GM19240 (cell line): ENCODE measurements at regions not wholly inside any gene's neighbourhood (a gene's known extent, or its start where the extent isn't known, plus 50 kb on each side); places are given as distances from the start of the nearest gene placed in this dataset.
"Not testable (repeated sequence)": the region's sequence is repeated elsewhere in the genome, so short reads cannot be mapped to it uniquely, and the experiment has no call there.

Experiments used
- DNase-seq: peaks from one replicate; pipeline ENCODE4 v3.0.0; 2011; ENCODE audit warnings: low spot score; ENCODE audit not compliant: insufficient read length

DNA sequence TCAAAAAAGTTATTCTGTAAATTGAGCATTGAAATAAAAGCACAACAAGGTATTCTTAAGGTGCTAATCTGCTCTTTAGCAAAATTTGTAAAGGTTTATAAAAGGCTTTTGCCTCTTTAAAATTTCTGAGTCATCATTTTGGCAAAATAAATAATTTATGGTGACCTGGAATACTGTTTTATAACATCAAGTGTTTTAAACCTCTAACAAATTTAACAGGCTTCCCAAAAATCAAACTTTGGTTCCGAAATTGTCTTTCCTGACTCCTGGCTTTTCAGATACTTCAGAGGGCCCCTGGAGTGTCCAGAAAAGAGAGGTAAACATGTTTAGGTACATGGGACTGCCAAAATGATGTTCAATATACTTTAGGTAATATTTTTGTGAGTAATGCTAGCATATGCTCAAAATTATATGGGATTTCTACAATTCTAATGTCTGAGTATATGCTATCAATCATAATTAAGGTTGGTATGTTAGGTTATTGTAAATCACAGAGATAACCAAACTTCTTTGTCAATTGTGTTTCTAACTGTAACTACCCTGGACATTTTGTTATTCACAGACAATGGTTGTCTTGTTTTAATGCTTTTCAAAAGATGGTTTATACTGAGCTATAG is 160.3 kb upstream of the OLIG3 start:
- DNase-seq, result no peak

DNA sequence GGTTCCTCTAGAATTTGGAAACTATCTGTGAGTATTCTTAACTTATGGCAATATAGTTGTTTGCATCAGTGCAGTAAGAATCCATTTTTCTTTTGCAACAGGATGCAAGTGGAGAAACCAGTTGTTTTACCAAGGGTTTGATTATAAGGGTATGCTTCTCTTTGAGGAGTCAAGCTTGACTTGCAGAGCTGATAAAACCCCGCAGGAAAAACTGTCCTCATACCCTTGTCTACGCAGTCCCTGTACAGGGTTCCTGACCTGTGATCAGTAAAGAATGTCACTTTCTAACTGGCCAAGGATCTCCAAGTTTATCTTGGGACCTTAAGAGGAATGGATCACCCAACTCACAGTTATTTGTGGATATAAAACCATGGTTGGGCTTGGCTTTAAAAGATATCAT is 161.1 kb upstream of the OLIG3 start:
- no peak for DNase-seq

DNA sequence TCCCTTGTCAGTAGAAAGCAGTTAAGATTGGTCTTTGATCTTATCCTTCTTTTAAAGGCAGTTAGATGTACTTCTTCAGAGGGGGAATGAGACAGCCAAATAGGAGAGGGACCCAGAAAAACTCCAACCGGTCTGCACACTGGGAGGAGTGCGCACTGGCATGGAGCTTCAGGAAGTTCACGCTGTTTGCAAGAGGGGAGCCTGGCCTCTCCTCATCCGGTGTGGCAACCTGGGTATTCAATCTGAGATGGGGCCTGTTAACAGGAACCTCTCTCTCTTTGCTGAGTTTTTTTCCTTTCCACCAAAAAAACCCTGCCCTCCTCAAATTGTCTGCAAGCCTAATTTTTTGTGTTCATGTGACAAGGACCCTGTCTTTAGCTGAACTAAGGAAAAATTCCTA is 162.5 kb upstream of the OLIG3 start:
- no peak for DNase-seq

DNA sequence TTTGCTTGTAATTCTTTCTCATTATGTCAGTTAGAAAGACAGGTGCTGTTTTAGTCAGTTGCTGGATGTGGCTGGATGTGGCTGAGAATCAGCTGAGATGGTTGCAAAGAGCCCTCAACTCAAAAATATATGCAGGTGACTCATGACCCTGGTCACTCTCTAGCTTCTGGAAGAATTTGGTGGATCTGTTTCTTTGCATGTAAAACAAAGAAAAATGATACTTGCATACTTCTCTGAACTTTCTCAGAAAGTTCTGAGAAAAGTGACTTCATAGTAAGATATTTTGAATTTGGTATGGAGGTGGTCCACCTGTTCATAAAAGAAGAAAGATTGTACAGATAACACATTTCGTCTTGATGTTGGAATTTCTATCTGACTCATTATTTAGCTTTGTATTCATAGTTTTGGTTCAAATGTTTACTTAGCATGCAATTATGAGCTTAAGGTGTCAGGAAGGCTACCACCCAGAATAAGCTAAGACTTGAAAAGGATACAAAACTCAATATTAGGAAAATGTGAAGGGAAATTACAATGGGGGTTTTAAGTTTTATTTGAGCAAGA is 163.2 kb upstream of the OLIG3 start:
- DNase-seq, result no peak

DNA sequence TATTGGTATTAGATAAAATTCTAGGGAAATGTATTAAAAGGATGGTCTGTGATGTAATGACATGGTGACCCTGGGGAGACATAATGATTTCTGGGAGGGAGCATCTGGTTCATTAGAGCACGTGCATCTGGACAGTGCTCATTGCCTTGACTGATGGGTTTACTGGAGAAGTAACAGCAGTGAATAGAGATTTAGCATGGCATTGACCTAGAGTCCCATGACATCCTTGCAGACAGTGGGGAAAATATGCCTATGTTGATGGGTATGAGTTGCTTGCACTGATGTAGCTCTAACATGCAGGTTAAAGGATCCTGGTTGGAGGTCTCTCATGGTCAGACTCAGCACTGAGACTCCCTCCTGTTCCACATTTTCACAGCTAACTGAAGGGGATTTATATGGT is 164.1 kb upstream of the OLIG3 start:
- DNase-seq, result no peak

DNA sequence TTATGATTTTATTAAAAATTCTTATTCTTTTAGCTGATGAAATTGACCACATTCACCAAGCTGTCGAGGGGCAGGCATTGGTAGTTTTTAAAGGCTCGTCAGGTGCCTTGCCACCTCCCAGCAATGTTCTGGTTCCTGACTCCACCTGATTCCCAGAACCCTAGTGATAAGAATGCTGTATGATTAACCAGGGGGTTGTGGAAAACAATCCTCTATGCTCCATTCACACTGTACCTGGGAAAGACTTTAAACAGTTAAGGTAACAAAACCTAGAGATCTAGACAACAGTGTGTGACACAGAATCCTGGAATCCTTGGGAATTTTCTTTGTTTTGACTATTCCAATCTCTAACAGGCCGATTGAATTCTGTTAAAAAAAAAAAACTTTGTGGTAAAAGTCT is 165.7 kb upstream of the OLIG3 start:
- no peak for DNase-seq

DNA sequence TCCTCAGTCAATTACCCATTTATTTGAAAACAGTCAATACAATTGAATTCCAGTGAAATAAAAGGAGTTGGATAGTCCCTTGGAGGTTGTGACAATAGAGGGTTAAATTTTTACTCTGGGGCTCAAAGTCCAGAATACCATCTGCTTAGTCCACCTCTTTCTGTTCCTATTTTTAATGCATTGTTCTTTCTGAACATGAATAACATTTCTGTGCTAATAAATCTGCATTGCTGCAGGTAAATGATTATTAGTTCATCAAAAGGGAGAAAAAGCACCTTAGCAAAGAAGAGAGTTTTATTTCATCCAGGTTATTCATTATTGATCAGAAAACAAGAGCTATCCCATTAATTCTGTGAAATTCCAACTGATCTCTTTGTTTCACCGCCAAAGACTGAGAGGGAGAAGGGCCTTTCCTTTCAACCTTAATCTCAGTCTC is 166.1 kb upstream of the OLIG3 start:
- no peak for DNase-seq

DNA sequence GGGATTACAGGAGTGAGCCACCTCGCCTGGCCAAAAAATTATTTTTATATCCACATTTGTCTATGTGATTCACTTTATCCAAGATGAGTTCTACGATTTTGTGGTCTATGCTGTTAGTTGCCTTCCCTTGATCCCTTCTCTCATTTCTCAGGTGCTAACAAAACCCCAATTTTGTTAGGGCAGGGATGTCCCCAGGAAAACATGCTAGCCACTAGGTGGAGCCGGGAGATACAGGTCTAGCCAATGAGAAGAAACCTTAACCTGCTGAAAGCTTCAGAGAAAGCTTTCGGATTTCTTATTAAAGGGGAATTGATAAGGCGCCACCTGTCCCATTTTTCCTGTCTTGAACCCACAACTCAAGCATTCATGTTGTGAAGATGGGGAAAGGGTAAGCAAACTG is 167.4 kb upstream of the OLIG3 start:
- no peak for DNase-seq

DNA sequence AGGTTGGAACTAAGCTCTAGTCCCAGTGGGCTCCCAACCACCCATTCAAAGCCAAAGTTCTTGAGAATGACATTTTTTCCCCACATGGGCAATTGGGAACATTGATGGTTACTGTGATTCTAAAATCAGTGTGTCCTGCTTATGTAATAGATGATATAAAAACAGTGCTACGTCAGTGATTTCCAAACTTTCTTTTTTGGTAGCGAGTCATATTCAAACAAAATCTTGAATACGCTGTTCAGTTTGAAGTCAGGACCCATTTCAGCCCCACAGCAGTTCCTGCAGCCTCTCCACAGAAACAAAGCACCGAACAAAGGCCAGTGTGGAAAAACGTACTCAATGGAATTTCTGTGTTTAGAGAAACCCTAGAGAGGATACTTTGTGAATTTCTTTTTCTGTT is 170.0 kb upstream of the OLIG3 start:
- no peak for DNase-seq

DNA sequence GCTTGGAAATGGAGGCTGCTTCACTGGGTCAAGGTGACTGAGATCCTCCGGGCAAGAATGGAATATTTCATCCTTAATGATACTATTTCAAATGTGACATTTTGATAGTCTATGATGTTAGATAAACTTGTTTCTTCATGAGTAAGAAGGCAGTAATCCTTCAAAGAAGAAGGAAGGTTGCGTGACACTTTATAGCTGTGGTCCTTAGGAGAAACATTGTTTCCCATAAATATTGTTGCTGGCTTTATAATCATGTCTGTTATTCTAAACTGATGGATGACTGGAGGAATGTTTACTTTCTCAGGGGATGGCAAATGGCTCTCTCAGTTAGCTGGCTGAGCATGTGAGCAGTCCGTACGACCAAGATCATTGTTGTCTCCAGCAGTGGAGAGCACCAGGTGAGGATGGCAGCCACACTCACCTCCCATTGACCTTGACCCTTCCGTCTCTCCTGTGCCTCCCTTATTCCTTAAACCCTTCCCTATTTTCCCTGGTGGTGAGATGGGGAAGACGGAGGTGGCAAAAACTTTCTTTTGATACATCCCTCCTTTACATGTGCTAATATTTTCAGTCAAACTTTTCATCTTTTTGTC is 171.2 kb upstream of the OLIG3 start:
- DNase-seq, result no peak

DNA sequence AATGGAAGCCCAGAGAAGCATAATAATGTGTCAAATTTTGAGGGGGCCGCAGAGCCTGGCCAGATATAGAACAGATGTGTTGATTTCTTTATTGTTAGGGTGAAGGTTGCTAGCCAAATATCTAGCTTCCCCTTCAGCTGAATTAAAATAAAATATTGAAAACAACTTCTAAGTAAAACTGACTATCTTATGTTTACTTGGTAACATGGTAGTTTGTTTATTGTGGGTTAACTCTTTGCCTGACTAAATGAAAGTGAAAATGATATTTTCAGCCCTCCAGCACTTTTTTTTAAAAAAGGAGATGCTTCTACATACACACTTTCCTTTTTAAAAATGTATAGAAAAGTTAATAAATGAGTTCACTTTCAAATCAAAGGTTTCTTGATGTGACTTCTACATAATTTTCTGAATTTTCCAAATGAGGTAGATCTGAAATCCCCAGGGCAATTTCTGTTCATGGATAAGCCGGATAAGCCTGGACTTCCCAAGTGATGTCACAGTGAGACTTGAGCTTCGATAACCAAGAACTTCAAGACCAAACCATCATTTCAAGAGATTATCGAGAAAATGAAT is 172.1 kb upstream of the OLIG3 start:
- no peak for DNase-seq

DNA sequence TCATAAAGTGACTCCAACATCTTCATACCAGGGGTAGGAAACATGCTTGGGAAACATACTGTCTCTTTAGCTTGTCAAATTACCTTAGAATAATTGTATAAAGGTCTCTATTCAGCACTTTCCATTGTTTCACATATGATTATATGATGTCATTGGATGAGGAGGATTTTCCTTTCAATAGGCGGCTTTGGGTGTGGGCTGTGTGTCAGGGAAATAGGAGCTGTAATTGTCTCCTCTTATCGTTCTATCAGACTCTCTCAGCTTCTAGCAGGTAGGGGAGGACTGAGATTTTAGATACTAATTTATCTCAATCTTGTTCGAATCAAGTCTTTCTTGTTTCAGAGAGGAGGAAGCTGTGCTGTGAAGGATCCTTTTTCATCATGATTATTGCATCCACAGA is 179.4 kb upstream of the OLIG3 start:
- DNase-seq, result no peak

DNA sequence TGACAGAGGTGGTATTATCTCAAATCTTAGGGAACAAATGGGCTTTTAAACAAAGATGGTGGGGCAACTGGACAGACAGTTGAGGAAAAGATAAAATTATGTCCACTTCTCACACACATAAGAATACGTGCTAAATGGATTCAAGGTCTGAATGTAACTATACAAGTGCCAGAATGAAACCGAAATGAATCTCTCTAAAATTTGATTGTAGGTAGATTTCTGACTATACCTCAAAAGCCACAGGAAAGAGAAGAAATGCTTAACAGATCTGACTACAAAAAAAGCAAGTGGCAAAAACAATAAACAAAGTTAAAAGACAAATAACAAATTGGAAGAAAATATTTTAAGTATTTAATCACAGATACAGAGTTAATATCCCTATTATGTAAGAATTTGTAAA is 182.7 kb upstream of the OLIG3 start:
- DNase-seq, result no peak

DNA sequence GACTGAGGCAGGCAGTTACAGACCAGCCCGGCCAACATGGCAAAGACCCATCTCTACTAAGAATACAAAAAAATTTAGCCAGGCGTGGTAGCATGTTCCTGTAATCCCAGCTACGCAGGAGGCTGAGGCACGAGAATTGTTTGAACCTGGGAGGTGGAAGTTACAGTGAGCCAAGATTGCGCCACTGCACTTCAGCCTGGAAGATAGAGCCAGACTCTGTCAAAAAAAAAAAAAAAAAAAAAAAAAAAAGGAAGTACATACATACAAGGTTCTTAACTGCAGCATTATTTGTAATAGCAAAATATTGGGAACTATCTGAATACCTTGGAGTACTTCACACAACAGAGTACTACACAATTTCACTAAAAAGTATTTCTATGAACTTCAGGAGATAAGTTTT is 183.5 kb upstream of the OLIG3 start:
- DNase-seq, result no peak

DNA sequence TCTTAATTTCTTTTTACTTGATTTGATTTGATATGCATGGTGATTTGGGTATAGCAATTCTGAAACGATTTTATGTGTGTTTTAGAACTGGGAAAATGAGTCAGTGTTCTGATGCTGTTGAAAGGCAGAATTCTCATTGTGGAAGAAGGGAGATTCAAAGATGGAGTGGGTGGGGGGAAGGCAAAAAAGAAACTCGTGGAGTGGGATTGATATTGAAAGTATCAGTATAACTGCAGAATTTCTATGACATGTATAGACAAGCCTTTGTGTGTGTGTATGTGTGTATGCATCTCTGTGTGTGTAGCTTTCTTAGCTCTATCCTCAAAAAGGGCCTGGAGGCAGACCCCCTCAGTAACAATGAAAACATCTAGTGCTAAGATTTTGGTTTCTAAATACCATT is 184.3 kb upstream of the OLIG3 start:
- no peak for DNase-seq

DNA sequence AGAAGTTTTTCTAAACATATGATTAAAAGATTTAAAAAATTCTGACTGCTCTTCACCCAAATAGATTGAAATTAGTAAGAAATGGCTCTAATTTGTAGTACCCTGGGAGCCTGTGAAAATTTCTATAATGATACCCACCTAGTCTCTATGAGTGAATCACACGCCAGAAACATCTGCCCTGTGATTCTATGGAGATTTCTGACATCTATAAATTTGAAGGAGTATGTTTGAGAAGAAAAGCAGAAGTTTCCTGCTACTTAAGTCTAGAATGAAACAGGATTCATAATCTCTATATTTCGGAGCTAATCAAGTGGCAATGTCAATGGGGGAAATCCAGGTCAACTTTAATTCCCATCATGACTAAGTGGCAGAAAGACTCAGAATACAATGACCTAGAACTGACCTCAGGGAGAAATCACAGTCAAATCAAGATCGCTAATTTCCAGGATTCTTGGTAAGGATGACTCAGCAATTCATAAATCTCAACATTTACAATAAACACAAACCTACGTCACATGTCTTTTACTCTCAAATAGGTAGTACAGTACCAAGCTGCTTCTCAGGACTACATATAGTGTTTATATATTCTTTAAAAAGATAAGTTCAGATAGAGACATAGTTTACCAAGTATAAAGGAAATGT is 186.2 kb upstream of the TNFAIP3 start:
- DNase-seq, result no peak

DNA sequence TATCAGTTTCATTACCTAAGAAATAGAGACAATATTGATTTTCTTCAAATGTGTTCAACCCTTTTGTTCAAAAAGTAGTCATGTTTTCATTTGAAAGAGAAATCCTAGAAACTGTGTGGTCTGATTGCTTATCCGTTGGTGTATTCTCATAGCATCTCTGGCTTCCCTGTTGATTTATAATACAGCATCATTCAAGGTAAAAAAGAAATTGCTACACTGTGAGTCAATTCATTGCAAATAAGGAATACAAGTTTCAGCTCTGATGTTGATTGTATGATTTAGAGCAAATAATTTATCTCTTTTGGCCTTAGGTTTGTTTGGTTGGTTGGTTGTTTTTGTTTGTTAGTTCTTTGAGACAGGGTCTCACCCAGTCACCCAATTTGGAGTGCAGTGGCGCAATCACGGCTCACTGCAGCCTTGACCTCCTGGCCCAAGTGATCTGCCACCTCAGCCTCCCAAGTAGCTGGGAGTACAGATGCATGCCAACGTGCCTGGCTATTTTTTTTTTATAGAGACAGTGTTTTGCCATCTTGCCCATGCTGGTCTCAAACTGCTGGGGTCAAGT is 185.5 kb upstream of the TNFAIP3 start:
- no peak for DNase-seq

DNA sequence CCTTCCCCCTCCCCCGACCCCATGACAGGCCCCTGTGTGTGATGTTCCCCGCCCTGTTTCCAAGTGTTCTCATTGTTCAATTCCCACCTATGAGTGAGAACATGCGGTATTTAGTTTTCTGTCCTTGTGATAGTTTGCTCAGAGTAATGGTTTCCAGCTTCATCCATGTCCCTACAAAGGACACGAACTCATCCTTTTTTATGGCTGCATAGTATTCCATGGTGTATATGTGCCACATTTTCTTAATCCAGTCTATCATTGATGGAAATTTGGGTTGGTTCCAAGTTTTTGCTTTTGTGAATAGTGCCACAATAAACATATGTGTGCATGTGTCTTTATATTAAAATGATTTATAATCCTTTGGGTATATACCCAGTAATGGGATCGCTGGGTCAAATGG is 184.4 kb upstream of the TNFAIP3 start:
- not testable (repeated sequence) for DNase-seq

DNA sequence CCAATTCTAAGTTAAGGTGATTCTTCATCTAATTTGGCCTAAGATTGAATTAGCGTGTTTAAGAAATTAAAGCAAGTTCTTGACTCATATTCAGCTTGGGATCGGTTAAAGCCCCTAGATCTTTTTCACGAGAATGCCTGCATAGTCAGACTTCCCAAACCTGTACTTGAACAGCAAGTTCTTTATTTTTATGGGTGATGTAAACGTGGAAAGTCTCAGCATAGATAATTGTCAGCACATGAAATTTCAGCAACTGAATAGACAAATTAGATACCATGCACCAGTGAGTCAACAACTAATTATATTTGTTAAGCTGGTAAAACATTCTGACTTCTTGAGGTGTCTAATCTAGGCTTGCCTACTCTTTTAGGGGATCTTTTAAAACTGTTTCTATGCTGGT is 183.1 kb upstream of the TNFAIP3 start:
- no peak for DNase-seq

DNA sequence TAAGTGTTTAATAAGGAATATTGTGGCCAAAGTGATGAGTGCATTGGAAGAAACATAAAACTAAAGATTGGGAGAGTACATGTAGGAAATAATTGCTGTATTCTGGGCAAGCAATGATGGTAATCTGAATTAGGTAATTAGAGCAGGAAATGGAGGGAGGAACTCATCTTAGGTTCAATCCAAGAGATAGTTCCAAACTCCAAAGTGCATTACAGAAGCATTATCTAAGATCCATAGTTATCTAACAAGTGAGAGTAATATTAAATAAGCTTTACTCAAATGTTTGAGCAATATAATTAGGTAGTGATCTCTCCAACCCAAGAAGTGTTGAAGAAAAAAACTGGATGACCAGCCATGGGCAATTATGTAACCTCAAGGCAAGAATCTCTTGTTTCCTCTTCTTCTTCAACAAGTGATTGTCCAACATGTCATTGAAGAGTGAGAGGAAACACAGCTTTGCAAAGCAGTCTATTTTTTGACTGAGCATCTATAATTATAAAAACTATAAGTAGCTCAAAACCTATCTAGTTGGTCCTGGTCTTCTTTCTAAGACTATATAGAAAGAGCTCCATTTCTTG is 181.2 kb upstream of the TNFAIP3 start:
- DNase-seq, result no peak

DNA sequence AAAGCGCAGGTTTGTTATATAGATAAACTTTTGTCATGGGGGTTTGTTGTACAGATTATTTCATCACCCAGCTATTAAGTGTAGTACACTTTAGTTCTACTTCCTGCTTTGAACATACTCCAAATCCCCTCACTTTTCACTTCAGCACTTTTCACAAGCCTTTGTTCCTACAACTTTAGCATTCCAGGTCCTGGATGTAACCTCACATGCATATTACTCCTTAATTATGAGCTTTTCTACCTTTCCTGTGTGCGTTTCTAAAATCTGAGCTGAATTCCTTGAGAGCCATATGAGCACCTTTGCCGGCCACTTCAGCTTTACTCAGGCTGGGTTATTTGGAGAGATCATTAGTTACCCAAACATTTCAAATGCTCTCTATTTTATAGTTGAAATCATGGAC is 179.2 kb upstream of the TNFAIP3 start:
- DNase-seq, result no peak
